ENCODE measurements at regions not wholly inside any gene's neighbourhood (a gene's known extent, or its start where the extent isn't known, plus 50 kb on each side); places are given as distances from the start of the nearest gene placed in this dataset.
"Not testable (repeated sequence)": the region's sequence is repeated elsewhere in the genome, so short reads cannot be mapped to it uniquely, and the experiment has no call there.

DNA sequence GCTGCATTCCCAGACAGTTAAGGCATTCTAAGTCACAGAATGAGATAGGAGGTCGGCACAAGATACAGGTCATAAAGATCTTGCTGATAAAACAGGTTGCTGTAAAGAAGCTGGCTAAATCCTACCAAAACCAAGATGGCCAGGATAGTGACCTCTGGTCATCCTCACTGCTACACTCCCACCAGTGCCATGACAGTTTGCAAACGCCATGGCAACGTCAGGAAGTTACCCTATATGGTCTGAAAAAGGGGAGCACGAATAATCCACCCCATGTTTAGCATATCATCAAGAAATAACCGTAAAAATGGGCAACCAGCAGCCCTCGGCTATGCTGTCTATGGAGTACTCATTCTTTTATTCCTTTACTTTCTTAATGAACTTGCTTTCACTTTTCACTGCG is 89.9 kb upstream of the TACR1 start:
- 77% methylated on average over 3 of the region's 7 CpGs for WGBS (ENCODE audit: insufficient coverage)
- not testable (repeated sequence) for H3K27me3 ChIP-seq (ENCODE audit: control insufficient read depth, insufficient read depth, low read length); H3K36me3 ChIP-seq (ENCODE audit: control insufficient read depth, insufficient read depth, low read length); H3K9me3 ChIP-seq (replicated peaks; ENCODE audit: control insufficient read depth, low read depth, low read length); DNase-seq; H3K27ac ChIP-seq (ENCODE audit: low read length); H3K4me1 ChIP-seq (ENCODE audit: control insufficient read depth, insufficient read depth, low read length); H3K4me3 ChIP-seq (ENCODE audit: low read length)

DNA sequence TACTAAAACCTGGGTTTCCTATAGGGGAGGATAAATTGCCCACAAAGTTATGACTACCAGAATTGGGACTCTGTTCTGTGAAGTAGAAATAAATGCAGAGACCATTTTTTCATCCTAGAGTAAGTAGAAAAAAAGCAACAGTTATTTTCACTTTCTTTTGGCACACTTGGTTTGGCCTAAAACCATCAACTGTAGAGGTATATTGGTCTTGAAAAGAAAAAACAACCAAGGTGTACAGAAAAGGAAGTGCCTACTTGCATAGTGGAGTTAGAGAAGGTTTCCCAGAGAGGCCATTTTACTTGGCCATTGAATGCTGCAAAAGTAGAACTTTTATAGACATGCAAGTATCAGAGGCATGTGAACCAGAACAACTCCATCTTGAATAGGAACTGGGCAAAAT is 89.4 kb upstream of the TACR1 start:
- DNase-seq, result no peak
- Histone ChIP-seq H3K9me3 (replicated peaks; ENCODE audit: control insufficient read depth, low read depth, low read length) (no peaks in the 10 kb centered on the region), H3K36me3 (ENCODE audit: control insufficient read depth, insufficient read depth, low read length) (no peaks in the 10 kb centered on the region), H3K27ac (ENCODE audit: low read length) (no peak overlapping the region), H3K4me1 (ENCODE audit: control insufficient read depth, insufficient read depth, low read length) (no peaks in the 10 kb centered on the region), H3K4me3 (ENCODE audit: low read length) (no peak overlapping the region), H3K27me3 (ENCODE audit: control insufficient read depth, insufficient read depth, low read length) (no peaks in the 10 kb centered on the region)

DNA sequence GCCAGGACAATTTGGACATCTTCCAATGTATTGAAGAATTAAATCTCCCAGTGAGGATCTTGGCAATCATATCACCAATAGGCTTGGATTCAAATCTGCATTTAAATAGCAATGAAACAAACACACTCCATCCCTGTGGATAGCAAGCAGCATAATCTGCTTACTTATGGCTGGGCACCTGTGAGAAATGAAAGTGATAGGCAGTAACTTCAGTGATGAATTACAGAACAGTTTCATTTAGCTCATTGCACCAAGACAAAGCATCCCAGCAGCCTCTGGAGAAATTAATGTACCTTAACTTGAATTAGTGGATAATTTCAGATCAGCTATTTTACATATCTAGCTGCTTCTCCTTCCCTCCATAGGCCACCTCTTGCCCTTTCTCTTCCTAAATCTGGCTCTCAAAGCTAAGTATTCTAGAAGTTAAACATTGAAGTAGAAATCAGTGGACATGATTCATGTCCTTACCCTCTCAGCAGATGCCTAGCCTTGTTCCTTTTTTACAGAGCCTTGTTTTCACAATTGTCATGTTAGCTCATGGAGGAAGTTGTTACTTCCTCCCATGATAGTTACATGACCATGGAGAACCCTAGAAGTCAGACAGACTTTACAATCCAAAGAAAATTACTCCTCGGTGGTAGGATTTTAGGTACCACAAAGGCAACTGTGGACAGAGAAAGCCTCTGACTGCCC is 88.5 kb upstream of the TACR1 start:
- Histone ChIP-seq H3K4me3 (ENCODE audit: low read length) (no peak overlapping the region), H3K27ac (ENCODE audit: low read length) (no peak overlapping the region), H3K27me3 (ENCODE audit: control insufficient read depth, insufficient read depth, low read length) (no peaks in the 10 kb centered on the region), H3K4me1 (ENCODE audit: control insufficient read depth, insufficient read depth, low read length) (no peaks in the 10 kb centered on the region), H3K9me3 (replicated peaks; ENCODE audit: control insufficient read depth, low read depth, low read length) (no peaks in the 10 kb centered on the region), H3K36me3 (ENCODE audit: control insufficient read depth, insufficient read depth, low read length) (no peaks in the 10 kb centered on the region)
- peak; percentile 12 for DNase-seq
- no CpG with 5 or more reads among the region's 1 CpG for WGBS (ENCODE audit: insufficient coverage)

DNA sequence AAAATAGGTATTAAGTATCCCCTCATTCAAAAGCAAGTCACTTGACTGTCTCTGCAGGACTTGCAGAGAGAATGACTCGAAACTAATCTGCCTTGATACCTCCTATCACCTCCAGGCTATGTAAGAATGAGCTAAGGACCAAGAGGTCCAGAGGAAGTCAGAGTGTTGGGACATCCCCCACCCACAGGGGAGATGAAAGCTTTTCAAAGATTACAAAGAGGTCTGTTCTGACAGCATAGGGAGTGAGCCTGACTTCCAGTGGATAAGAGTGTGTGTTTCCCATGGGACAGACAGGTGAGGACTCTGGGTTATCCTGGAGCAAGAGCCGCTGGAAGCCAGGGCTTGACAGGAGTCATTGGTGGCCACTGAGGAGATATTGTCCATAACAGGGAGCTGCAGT is 85.0 kb upstream of the TACR1 start:
- Histone ChIP-seq H3K9me3 (replicated peaks; ENCODE audit: control insufficient read depth, low read depth, low read length) (no peaks in the 10 kb centered on the region), H3K36me3 (ENCODE audit: control insufficient read depth, insufficient read depth, low read length) (no peaks in the 10 kb centered on the region), H3K4me3 (ENCODE audit: low read length) (no peak overlapping the region), H3K4me1 (ENCODE audit: control insufficient read depth, insufficient read depth, low read length) (no peaks in the 10 kb centered on the region), H3K27me3 (ENCODE audit: control insufficient read depth, insufficient read depth, low read length) (no peaks in the 10 kb centered on the region), H3K27ac (ENCODE audit: low read length) (no peak overlapping the region)
- WGBS (ENCODE audit: insufficient coverage), result 90% methylated on average over 1 of the region's 2 CpGs
- no peak for DNase-seq

DNA sequence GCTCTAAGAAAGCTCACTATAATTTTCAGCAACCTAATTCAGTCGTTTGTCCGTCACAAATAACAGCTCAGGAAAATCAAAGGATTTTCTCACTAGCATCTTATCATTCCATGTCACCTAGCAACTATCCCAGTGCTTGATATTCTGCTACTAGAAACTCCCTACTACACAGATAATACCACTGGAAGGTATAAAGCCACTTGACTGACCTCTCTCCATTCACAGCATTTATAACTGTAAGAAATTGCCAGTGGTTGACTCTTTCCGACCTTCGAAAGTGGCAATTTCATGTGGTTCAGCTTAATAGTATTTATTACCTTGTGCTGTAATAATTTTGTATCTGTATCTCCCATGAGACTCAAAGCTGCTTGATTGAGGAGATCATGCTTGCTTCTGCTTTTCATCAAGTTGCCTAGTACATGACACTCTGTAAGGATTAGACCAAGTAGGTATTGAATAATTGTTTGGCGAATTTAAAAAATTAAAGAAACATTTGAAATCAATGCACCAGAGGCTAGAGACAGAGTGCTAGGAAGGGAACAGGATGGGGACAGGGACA is 79.6 kb upstream of the TACR1 start:
- no peaks in the 10 kb centered on the region for H3K27me3 ChIP-seq (ENCODE audit: control insufficient read depth, insufficient read depth, low read length)
- no peaks in the 10 kb centered on the region for H3K9me3 ChIP-seq (replicated peaks; ENCODE audit: control insufficient read depth, low read depth, low read length)
- H3K4me1 ChIP-seq (ENCODE audit: control insufficient read depth, insufficient read depth, low read length), result no peaks in the 10 kb centered on the region
- H3K27ac ChIP-seq (ENCODE audit: low read length), result no peak overlapping the region
- 61% methylated on average over 3 of the region's 5 CpGs for WGBS (ENCODE audit: insufficient coverage)
- no peaks in the 10 kb centered on the region for H3K36me3 ChIP-seq (ENCODE audit: control insufficient read depth, insufficient read depth, low read length)
- DNase-seq, result no peak
- H3K4me3 ChIP-seq (ENCODE audit: low read length), result no peak overlapping the region

DNA sequence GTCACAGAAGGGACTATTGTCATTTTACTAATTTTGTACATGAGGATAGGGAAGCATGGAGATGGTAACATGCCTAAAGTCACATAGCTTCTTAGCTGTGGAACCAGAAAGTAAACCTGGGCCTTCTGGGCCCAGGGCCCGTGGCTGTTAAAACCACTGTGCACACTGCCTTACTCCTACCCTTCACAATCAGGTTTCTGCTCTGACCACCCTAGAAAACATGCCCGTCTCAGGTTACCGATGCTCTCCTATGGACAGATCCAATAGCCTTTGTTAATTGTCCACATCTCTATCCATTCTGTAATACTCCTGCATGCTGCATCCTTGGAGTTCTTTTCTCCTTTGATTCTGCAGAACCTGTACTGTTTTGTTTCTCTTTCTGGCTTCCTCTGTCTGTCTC is 79.0 kb upstream of the TACR1 start:
- WGBS (ENCODE audit: insufficient coverage), result 71% methylated on average over 3 of the region's 3 CpGs
- Histone ChIP-seq H3K4me3 (ENCODE audit: low read length) (no peak overlapping the region), H3K27me3 (ENCODE audit: control insufficient read depth, insufficient read depth, low read length) (no peaks in the 10 kb centered on the region), H3K27ac (ENCODE audit: low read length) (no peak overlapping the region), H3K9me3 (replicated peaks; ENCODE audit: control insufficient read depth, low read depth, low read length) (no peaks in the 10 kb centered on the region), H3K36me3 (ENCODE audit: control insufficient read depth, insufficient read depth, low read length) (no peaks in the 10 kb centered on the region), H3K4me1 (ENCODE audit: control insufficient read depth, insufficient read depth, low read length) (no peaks in the 10 kb centered on the region)
- DNase-seq, result no peak

DNA sequence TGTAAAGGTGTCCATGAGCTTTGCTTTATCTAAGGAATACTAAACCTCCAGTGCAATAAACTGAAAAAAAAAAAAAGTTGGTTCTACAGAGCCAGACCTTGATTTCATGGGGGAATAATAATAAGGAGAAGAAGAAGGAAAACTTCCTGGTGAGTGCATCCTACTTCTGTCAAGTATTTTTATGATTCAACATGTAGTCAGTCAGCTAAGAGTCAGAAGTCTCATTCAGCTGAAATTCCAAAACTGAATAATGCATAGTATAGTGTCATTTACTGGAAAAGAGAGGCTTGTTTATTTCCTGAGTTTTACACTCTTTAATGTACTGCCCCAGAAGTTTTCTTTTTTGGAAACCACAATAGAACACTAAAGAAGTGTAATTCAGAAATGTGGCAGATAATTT is 77.8 kb upstream of the TACR1 start:
- DNase-seq, result no peak
- Histone ChIP-seq H3K27me3 (ENCODE audit: control insufficient read depth, insufficient read depth, low read length) (no peaks in the 10 kb centered on the region), H3K4me1 (ENCODE audit: control insufficient read depth, insufficient read depth, low read length) (no peaks in the 10 kb centered on the region), H3K36me3 (ENCODE audit: control insufficient read depth, insufficient read depth, low read length) (no peaks in the 10 kb centered on the region), H3K9me3 (replicated peaks; ENCODE audit: control insufficient read depth, low read depth, low read length) (no peaks in the 10 kb centered on the region), H3K27ac (ENCODE audit: low read length) (no peak overlapping the region), H3K4me3 (ENCODE audit: low read length) (no peak overlapping the region)

DNA sequence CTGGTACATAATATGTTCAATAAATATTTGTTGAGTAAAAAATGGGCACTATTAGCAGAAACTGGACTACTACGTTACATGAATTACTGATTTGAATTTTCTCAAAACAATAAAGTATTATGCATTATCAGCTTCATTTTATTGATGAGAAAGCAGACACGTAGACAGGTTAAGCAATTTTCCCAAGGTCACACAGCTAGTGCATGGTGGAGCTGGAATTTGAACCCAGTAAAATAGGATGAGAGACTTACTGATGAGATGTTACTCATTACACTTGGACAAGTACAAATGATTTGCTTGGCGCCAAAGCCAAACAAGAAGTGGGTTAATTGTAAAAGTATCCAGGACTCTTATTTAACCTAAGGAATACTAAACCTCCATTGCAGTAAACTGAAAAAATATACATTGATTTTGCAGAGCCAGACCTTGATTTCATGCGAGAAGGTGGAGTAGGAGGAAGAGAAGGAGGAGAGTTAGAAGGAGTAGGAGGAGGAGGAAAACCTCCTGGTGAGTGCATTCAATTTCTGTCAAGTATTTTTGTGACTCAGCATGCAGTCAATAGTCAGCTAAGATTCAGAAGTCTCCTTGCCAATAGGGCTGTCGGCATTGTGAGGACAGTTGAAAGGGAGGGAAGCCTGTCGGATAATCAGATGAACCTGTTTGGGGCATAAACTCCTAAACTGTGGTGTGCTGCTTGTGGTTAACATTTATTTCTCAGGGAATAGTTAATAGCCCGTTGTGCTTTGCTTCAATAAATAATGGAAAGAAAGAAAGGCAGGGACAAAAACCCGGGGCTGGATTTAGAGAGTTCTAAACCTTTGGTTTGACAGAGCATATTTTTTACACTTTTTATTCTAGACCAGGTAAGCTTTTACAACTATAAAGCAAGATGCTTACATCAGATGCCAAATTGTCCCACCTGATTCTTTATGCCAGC is 77.0 kb upstream of the TACR1 start:
- H3K4me3 ChIP-seq (ENCODE audit: low read length), result no peak overlapping the region
- WGBS (ENCODE audit: insufficient coverage), result 27% methylated on average over 3 of the region's 8 CpGs
- no peak for DNase-seq
- no peaks in the 10 kb centered on the region for H3K9me3 ChIP-seq (replicated peaks; ENCODE audit: control insufficient read depth, low read depth, low read length)
- H3K27ac ChIP-seq (ENCODE audit: low read length), result no peak overlapping the region
- H3K27me3 ChIP-seq (ENCODE audit: control insufficient read depth, insufficient read depth, low read length), result no peaks in the 10 kb centered on the region
- no peaks in the 10 kb centered on the region for H3K36me3 ChIP-seq (ENCODE audit: control insufficient read depth, insufficient read depth, low read length)
- no peaks in the 10 kb centered on the region for H3K4me1 ChIP-seq (ENCODE audit: control insufficient read depth, insufficient read depth, low read length)

DNA sequence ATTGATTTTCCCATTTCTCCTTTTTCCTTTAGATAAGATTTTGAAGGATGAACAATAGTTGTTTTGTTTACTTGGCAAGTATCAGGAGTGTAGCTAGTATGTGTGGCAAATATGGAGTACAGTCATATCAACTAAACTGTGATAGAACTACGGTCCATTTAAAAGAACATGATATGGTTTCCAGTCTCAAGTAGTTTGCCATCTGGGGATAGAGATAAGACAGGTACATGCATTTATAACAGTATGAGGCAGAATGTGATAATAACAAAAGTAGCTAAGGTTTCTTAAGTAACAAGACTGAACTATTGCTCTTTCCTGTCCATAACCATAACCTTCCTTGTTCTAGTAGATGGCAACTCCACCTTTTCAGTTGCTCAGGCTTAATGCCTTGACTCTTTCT is 75.6 kb upstream of the TACR1 start:
- H3K27ac ChIP-seq (ENCODE audit: low read length), result no peak overlapping the region
- H3K36me3 ChIP-seq (ENCODE audit: control insufficient read depth, insufficient read depth, low read length), result no peaks in the 10 kb centered on the region
- H3K4me3 ChIP-seq (ENCODE audit: low read length), result no peak overlapping the region
- no peaks in the 10 kb centered on the region for H3K9me3 ChIP-seq (replicated peaks; ENCODE audit: control insufficient read depth, low read depth, low read length)
- H3K27me3 ChIP-seq (ENCODE audit: control insufficient read depth, insufficient read depth, low read length), result no peaks in the 10 kb centered on the region
- H3K4me1 ChIP-seq (ENCODE audit: control insufficient read depth, insufficient read depth, low read length), result no peaks in the 10 kb centered on the region
- no CpG with 5 or more reads among the region's 1 CpG for WGBS (ENCODE audit: insufficient coverage)
- DNase-seq, result no peak

DNA sequence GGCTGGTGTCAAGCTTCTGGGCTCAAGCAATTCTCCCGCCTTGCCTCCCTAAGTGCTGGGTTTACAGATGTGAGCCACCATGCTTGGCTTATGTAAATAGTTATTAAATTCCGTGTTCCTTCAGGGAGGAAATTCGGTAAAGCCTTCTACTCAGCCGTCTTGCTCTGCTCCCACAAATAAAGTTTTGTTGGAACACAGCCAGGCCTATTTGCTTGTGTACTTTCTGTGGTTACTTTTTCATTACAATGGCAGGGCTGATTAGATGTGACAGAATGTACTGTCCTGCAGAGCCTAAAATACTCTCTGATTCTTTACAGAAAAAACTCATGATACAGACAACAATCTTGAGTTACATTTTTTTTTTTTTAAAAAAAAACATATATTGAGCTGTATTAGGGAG is 68.8 kb upstream of the TACR1 start:
- no peak overlapping the region for H3K4me3 ChIP-seq (ENCODE audit: low read length)
- WGBS (ENCODE audit: insufficient coverage), result 83% methylated on average over 1 of the region's 4 CpGs
- no peaks in the 10 kb centered on the region for H3K27me3 ChIP-seq (ENCODE audit: control insufficient read depth, insufficient read depth, low read length)
- H3K9me3 ChIP-seq (replicated peaks; ENCODE audit: control insufficient read depth, low read depth, low read length), result no peaks in the 10 kb centered on the region
- H3K27ac ChIP-seq (ENCODE audit: low read length), result no peak overlapping the region
- no peak for DNase-seq
- H3K4me1 ChIP-seq (ENCODE audit: control insufficient read depth, insufficient read depth, low read length), result no peaks in the 10 kb centered on the region
- no peaks in the 10 kb centered on the region for H3K36me3 ChIP-seq (ENCODE audit: control insufficient read depth, insufficient read depth, low read length)
